Fibroblast of skin of back (primary cell): ENCODE measurements at regions not wholly inside any gene's neighbourhood (a gene's known extent, or its start where the extent isn't known, plus 50 kb on each side); places are given as distances from the start of the nearest gene placed in this dataset.
A peak's percentile ranks its signal among the peaks of the same experiment; 100 is the strongest.

Experiments
- DNase-seq: peaks from one replicate; pipeline ENCODE4 v3.0.0-alpha.2; 2013

GRCh38 chr11:115792903-115793302 lies 288.7 kb upstream of the CADM1 start:
- no peak for DNase-seq

DNA sequence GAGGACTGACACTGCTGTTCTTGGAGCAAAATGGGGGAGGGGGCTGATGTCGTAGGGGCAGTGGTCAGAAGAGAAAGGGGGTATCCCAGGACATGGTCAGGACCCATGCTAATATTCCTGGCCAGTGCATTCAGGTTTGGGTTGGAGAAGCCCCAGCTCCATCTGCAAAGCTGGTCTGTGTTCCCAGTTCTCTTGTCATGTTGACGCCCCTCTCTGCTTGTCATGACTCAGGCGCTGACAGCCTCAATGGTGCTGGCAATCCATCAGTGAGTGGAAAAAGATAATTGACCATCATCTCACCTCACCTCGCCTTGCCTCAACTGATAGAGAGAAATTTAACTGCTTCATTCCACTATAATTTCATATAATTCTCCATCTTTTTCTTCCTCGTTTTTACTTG lies 283.1 kb upstream of the CADM1 start:
- no peak for DNase-seq

DNA sequence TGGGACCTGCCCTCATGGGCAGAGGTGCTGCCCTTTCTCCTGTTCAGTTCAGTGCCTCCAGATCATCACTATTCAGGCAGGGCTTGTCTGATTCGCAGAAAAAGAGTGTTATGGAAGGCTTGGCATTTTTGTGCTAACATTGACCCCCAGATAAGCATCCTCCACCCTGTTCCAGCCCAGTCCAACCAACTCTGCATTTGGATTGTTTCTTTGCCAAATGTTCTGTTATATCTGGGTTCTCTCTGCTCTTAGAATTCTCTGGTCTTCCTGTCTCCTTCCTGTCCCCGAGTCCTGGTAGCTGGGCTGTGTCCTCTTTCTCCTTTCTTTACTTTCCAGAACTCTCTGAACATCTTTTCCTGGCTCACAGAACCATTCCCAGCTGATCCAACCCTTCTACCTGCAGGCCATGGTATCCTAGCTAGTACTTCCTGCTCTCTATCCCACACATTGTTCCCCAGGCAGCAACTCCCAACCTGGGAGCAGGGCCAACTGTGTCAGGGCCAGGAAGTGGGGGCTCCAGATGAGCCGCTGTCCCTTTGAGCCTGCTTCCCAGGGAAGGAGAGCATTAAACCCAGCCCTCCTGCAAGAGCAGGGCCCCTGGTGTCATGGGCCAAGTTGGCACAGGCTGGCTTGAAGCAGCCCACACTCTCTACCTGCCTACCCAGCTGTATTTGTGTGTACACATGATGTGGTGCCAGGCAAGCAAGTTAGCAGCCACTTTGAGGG lies 280.7 kb upstream of the CADM1 start:
- DNase-seq: peak; percentile 4

DNA sequence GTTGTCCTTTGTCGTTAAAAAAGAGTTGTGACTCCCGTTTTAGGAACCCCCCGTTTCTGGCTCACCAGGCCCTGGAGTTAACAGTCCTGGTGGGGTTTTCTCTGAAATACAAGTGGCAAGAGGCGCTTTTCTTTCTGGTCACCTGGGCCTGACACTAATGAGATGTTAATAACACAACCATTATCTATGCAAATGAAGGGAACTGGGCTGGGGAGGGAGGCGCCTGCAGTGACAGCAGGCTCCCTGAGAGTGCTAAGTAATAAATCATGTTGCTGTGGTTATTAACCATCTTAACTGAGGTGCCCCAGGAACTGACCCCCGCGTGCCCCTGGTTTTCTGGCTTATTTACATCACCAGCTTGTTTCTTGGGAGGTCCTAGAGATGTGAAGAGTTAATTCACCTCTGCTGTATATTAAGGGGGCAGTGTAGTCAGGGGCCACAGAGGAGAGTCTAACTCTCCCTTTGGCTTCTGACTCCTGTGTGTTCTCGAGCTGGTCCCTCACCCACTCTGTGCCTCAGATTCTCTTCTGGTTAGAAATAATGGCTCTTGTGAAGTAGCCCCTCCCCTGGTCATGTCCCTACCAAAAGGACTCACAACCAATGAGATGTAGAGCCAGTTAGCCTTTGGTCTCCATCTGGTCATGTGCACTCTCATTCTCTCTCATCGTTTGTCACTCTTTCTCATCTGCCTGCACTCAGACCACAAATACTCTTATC lies 276.6 kb upstream of the CADM1 start:
- no peak for DNase-seq

- no peak for DNase-seq
Observed at GRCh38 chr11:115778928-115779650, 274.9 kb upstream of the CADM1 start.

GRCh38 chr11:115776916-115777315 lies 272.7 kb upstream of the CADM1 start:
- no peak for DNase-seq

DNA sequence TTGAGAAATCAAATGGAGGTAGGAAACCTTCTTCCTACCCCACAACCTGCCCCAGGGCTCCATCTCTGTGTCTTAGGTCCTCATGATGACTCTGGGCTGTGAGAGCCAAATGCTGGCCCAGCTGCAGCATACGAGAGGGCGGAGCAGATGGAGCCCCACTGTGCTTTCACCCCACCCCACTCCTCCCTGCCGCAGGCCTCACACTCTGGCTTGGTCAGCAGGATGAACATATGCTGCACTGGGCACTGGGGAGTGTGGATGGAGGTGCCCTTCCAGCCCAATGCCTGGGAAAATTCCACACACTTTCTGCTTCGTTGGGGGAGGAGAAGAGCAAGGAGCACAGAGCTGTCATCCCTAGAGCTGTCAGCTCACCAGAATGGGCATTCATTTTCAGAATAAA lies 271.6 kb upstream of the CADM1 start:
- DNase-seq: no peak

- DNase-seq: no peak
Observed at GRCh38 chr11:115774756-115775155, 270.5 kb upstream of the CADM1 start.

- no peak for DNase-seq
Observed at GRCh38 chr11:115769891-115770290, 265.7 kb upstream of the CADM1 start.

- DNase-seq: no peak
Observed at GRCh38 chr11:115767883-115768282, 263.7 kb upstream of the CADM1 start.

GRCh38 chr11:115767047-115767802 lies 263.0 kb upstream of the CADM1 start:
- no peak for DNase-seq

- DNase-seq: no peak
Observed at GRCh38 chr11:115766561-115766960, 262.3 kb upstream of the CADM1 start.

DNA sequence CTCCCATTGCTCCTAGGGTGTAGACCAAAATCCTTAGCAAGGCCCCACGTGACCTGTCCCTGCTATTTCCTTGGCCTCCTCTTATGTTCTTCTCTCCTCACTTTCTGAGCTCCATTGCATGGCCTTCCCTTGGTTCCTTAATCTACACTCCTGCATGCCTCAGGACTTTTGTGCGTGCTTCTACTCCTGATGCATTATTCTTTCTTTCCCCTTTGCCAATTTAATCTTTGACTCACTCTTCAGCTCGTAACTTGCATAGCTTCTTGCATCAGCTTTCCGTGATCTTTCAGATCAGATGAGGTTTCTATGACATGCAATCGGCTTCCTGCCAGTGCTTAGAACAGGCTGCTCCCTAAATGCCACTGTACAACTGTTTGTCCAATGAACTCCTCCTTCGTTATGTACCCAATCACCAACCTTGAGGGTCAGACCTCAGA lies 261.6 kb upstream of the CADM1 start:
- peak; percentile 67 for DNase-seq

- DNase-seq: no peak
Observed at GRCh38 chr11:115764176-115764575, 260.0 kb upstream of the CADM1 start.

- no peak for DNase-seq
Observed at GRCh38 chr11:115761817-115762216, 257.6 kb upstream of the CADM1 start.

- DNase-seq: no peak
Observed at GRCh38 chr11:115761348-115761747, 257.1 kb upstream of the CADM1 start.

DNA sequence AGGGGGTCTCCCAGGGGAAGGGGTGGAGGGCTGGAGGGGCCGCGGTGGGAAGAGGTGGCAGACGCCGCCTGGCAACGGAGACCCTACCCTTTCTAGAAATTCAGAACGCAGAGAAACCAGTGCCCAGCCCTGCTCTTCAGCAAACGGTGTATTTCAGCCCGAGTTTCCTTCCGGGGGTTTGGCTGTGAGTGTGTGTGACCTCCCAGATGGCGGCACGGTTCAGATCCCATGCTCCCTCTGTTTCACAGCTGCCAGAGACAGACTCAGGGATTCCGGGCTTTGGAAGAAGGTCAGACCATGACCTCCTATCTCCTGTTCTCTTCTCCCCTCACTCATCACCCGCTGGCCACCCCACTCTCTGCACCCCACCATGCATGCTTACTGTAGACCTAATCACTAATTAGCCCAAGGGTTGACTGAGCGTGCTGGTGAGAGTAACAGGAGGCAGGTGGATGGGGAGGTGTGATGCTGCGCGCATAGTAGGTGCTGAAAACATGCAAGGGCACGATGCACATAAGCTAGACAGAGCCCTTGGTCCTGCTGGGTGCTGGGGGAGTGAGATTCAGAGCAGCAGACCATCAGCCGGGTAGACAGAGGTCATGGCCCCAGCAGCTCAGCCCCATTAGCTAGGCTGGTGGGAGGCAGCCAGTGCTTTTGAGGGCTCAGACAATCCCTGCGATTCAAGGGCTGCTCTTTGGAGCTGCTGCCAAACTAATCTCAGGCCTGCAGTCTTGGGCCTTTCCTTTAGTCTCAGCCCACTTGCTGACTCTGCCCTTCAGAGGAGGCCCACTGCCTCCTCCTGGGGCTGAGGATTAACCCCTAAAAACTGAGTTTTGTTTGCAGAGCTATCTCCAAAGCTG lies 256.5 kb upstream of the CADM1 start:
- DNase-seq: peak; percentile 9

- peak; percentile 42 for DNase-seq
Observed at GRCh38 chr11:115759622-115760460, 255.6 kb upstream of the CADM1 start.

- no peak for DNase-seq
Observed at GRCh38 chr11:115758011-115758410, 253.8 kb upstream of the CADM1 start.

DNA sequence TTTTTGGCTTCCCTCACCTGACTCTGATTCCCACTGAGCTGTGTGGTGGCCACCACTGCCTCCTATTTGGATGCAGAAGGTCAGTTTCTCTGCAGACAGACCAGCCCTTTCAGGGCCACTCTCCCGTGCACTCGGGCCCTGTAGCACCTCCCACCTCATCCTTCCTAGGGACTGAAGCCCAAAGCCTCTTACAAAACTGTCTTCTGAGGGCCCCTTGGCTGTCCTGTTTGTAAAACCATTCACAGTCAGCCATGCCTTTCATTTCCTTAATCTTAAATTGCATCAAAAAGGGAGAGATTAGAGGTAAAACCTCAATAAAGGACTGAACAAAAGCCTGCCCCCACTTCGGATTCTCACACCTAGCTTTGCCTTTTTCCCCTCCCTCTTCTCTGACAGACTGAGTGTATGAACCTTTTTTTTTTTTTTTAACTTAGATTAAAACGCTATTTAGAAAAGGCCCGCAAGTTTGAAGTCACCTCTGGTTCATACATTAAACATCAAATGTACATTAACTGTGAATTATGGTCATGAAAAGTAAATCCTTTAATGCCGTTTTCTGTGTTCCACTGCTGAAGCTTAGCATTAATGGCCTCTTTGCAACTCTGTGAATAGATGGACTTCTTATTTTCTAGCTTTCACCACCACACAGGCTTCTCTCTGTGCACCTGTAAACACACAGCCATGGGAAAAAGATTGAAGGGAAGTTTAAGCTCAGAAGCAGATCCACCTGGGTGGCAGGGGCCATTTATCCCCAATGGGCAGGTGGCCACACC lies 247.2 kb upstream of the CADM1 start:
- no peak for DNase-seq
